MM.1S (cell line): ENCODE measurements at regions not wholly inside any gene's neighbourhood (a gene's known extent, or its start where the extent isn't known, plus 50 kb on each side); places are given as distances from the start of the nearest gene placed in this dataset.

Source experiments
- DNase-seq: peaks from one replicate; pipeline ENCODE4 v3.0.0-alpha.2; 2015
- H2AFZ ChIP-seq: fragments of 300-600 bp; sonication (generic); 2 replicates; pipeline ENCODE4 v1.6.0; 2016; ENCODE audit warnings: antibody characterized with exemption, low read length
- H3F3A ChIP-seq: fragments of 300-600 bp; sonication (generic); 2 replicates; pipeline ENCODE4 v1.6.1; 2016; ENCODE audit warnings: mild to moderate bottlenecking, antibody characterized with exemption, low read length, moderate library complexity, mixed read lengths; ENCODE audit not compliant: insufficient read depth
- H3K27ac ChIP-seq: fragments of 300-600 bp; sonication (generic); 2 replicates; pipeline ENCODE4 v1.5.1; 2016; ENCODE audit warnings: mild to moderate bottlenecking, low read length
- H3K27me3 ChIP-seq: fragments of 300-600 bp; sonication (generic); replicated peaks from 2 replicates; pipeline ENCODE4 v1.6.0; 2016; ENCODE audit warnings: low read length; ENCODE audit not compliant: insufficient read depth
- H3K36me3 ChIP-seq: fragments of 300-600 bp; sonication (generic); replicated peaks from 2 replicates; pipeline ENCODE4 v1.6.1; 2016; ENCODE audit warnings: mild to moderate bottlenecking, low read length, mixed read lengths; ENCODE audit not compliant: insufficient read depth
- H3K4me1 ChIP-seq: fragments of 300-600 bp; sonication (generic); 2 replicates; pipeline ENCODE4 v1.6.1; 2016; ENCODE audit warnings: low read length, mixed read lengths
- H3K4me2 ChIP-seq: fragments of 300-600 bp; sonication (generic); 2 replicates; pipeline ENCODE4 v1.6.0; 2016; ENCODE audit warnings: low read depth, low read length
- H3K4me3 ChIP-seq: fragments of 300-600 bp; sonication (generic); 2 replicates; pipeline ENCODE4 v1.5.1; 2016; ENCODE audit warnings: low read length, mixed read lengths
- H3K79me2 ChIP-seq: fragments of 300-600 bp; sonication (generic); 2 replicates; pipeline ENCODE4 v1.6.1; 2016; ENCODE audit warnings: mixed run types, low read length, mixed read lengths
- H3K9ac ChIP-seq: fragments of 300-600 bp; sonication (generic); 2 replicates; pipeline ENCODE4 v1.6.1; 2016; ENCODE audit warnings: low read length, mixed read lengths
- H3K9me2 ChIP-seq: fragments of 300-600 bp; sonication (generic); replicated peaks from 2 replicates; pipeline ENCODE4 v1.6.1; 2016; ENCODE audit warnings: mild to moderate bottlenecking, low read length, mixed read lengths; ENCODE audit not compliant: insufficient read depth
- H3K9me3 ChIP-seq: fragments of 300-600 bp; sonication (generic); replicated peaks from 2 replicates; pipeline ENCODE4 v1.6.1; 2016; ENCODE audit warnings: mild to moderate bottlenecking, low read length, mixed read lengths; ENCODE audit not compliant: insufficient read depth
- H4K20me1 ChIP-seq: fragments of 300-600 bp; sonication (generic); 2 replicates; pipeline ENCODE4 v1.6.1; 2016; ENCODE audit warnings: mild to moderate bottlenecking, low read length, moderate library complexity, mixed read lengths; ENCODE audit not compliant: insufficient read depth
- CTCF ChIP-seq: fragments of 300-600 bp; sonication (generic); IDR thresholded peaks from 2 replicates; pipeline ENCODE4 v1.5.1; 2016; ENCODE audit warnings: antibody characterized with exemption, low read length, mixed read lengths
- EZH2 ChIP-seq: fragments of 300-600 bp; sonication (generic); optimal IDR thresholded peaks from 2 replicates; pipeline ENCODE3; 2017; ENCODE audit warnings: low read depth, mild to moderate bottlenecking, antibody characterized with exemption, low read length, mixed read lengths
- EZH2phosphoT487 ChIP-seq: fragments of 300-600 bp; sonication (generic); IDR thresholded peaks from 2 replicates; pipeline ENCODE4 v1.6.1; 2018; ENCODE audit warnings: antibody characterized with exemption, low read length

DNA sequence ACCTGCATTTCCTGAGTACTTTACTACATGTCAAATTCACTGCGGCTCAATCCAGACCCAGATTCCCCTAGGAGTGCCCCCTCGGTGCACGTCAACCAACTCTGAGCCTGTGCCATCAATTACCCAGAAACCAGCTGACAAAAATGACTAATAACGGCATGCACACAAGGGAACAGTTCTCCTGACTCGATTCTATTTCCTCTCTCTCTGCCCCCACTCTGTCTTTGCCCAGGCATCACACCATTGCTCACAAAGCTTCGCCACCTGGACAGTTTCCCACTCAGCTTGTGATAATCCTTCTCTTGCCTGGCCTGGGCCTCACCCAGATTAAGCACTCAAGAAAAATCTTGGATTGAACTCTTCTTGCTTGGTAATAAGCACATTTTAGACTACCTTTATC lies 115.3 kb upstream of the NDUFV2 start:
- Histone ChIP-seq H3K9me3 (no peaks in the 10 kb centered on the region), H4K20me1 (no peaks in the 10 kb centered on the region), H3K27ac (no peak overlapping the region), H3K9me2 (no peaks in the 10 kb centered on the region), H3K4me2 (no peak overlapping the region), H3K4me1 (peaks cover 17% of the 10 kb centered on the region), H3K36me3 (no peaks in the 10 kb centered on the region), H3K79me2 (no peaks in the 10 kb centered on the region), H2AFZ (no peak overlapping the region), H3K4me3 (no peak overlapping the region), H3F3A (no peaks in the 10 kb centered on the region), H3K9ac (no peak overlapping the region), H3K27me3 (no peaks in the 10 kb centered on the region)
- no peak for DNase-seq
- no peak for TF ChIP-seq EZH2
- no peak for TF ChIP-seq CTCF
- TF ChIP-seq EZH2phosphoT487, result no peak

DNA sequence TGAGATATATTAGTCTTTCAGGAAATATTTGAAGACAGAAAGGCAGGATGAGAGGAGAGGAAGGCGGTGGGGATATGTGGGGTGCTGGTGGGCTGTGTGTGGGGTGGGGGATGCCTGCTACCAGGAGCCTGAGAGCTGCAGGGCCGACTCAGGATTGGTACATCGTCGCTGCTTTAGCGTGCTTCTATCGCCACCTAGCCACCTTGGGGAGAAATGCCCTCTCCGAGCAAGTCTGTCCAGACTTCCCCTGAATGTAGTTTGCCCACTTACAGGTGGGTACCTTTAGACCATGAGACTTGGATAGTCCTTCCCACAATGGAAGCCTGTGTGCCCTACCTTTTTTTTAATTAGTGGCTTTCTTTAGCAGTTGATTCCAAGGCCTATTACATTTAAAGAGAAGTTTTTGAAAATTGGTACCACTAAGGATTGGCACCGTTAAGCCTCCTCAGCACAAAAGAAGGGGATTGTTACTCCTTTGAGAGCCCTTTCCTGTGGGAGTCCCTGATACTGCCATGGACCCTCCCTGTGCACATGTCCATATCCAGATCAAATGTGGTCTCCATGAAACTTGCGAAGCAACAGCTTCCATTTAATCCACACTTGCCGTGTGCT lies 114.1 kb upstream of the NDUFV2 start:
- H3F3A ChIP-seq, result no peaks in the 10 kb centered on the region
- H3K9ac ChIP-seq, result no peak overlapping the region
- no peak overlapping the region for H2AFZ ChIP-seq
- H3K36me3 ChIP-seq, result no peaks in the 10 kb centered on the region
- no peaks in the 10 kb centered on the region for H3K79me2 ChIP-seq
- H3K4me3 ChIP-seq, result no peak overlapping the region
- peak; percentile 66 for DNase-seq
- H3K9me3 ChIP-seq, result no peaks in the 10 kb centered on the region
- peaks cover 11% of the 10 kb centered on the region for H3K4me1 ChIP-seq
- no peaks in the 10 kb centered on the region for H3K27me3 ChIP-seq
- H3K4me2 ChIP-seq, result no peak overlapping the region
- no peaks in the 10 kb centered on the region for H3K9me2 ChIP-seq
- no peak overlapping the region for H3K27ac ChIP-seq
- TF ChIP-seq CTCF (peak; percentile 85), EZH2 (no peak)
- no peaks in the 10 kb centered on the region for H4K20me1 ChIP-seq

- TF ChIP-seq EZH2 (no peak), EZH2phosphoT487 (no peak), CTCF (no peak)
Observed at GRCh38 chr18:8989017-8989416, 113.5 kb upstream of the NDUFV2 start.

More at GRCh38 chr18:8989017-8989416, 113.5 kb upstream of the NDUFV2 start:
- Histone ChIP-seq H3F3A (no peaks in the 10 kb centered on the region), H3K4me1 (peaks cover 11% of the 10 kb centered on the region), H3K27ac (no peak overlapping the region), H3K27me3 (no peaks in the 10 kb centered on the region), H4K20me1 (no peaks in the 10 kb centered on the region), H3K9ac (no peak overlapping the region), H3K4me3 (no peak overlapping the region), H3K36me3 (no peaks in the 10 kb centered on the region), H3K9me3 (no peaks in the 10 kb centered on the region), H3K9me2 (no peaks in the 10 kb centered on the region), H3K79me2 (no peaks in the 10 kb centered on the region), H3K4me2 (no peak overlapping the region), H2AFZ (peak overlapping the region; percentile 32; the same call in 1 of the 2 replicates)
- DNase-seq, result no peak
